ENCODE measurements at regions not wholly inside any gene's neighbourhood (a gene's known extent, or its start where the extent isn't known, plus 50 kb on each side); places are given as distances from the start of the nearest gene placed in this dataset.

GRCh38 chrY:15624370-15624769 is 1100.0 kb downstream of the NLGN4Y start:
- intact Hi-C loops (cut with micrococcal nuclease): no loop called here

GRCh38 chrY:15624928-15625327 is 1100.6 kb downstream of the NLGN4Y start:
- intact Hi-C loops (cut with micrococcal nuclease): no loop called here

- intact Hi-C loops (cut with micrococcal nuclease): no loop called here
Measured at GRCh38 chrY:15648198-15648597, 1123.9 kb downstream of the NLGN4Y start.

- intact Hi-C loops (cut with micrococcal nuclease): no loop called here
Measured at GRCh38 chrY:15650056-15650455, 1125.7 kb downstream of the NLGN4Y start.

- intact Hi-C loops (cut with micrococcal nuclease): no loop called here
Measured at GRCh38 chrY:15688531-15688930, 1164.2 kb downstream of the NLGN4Y start.

- intact Hi-C loops (cut with micrococcal nuclease): no loop called here
Measured at GRCh38 chrY:15689994-15690393, 1165.7 kb downstream of the NLGN4Y start.

GRCh38 chrY:15702131-15702530 is 1177.8 kb downstream of the NLGN4Y start:
- intact Hi-C loops (cut with micrococcal nuclease): no loop called here

DNA sequence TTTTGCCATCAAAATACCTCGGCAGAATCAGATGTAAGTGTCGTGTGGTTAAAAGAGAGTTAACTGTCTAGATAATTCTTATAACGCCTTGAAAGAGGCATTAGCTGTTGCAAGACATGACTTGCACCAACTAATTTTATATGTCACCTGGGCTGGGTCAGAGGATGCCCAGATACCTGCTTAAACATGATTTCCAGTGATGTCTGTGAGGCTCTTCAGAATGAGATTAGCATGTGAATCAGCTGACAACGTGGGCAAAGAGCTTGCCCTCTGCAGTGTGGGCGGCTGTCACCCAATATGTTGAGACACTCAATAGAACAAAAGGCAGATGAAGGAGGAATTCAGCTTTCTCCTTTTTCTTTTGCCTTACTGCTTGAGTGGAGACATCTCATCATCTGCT is 1180.6 kb downstream of the NLGN4Y start:
- intact Hi-C loops (cut with micrococcal nuclease): no loop called here

GRCh38 chrY:15749533-15750433 is 1225.5 kb downstream of the NLGN4Y start:
- intact Hi-C loops (cut with micrococcal nuclease): no loop called here

- intact Hi-C loops (cut with micrococcal nuclease): no loop called here
Measured at GRCh38 chrY:15751001-15751400, 1226.7 kb downstream of the NLGN4Y start.

- intact Hi-C loops (cut with micrococcal nuclease): no loop called here
Measured at GRCh38 chrY:15756266-15756665, 1231.9 kb downstream of the NLGN4Y start.

- intact Hi-C loops (cut with micrococcal nuclease): no loop called here
Measured at GRCh38 chrY:15773579-15773978, 1249.2 kb downstream of the NLGN4Y start.

- intact Hi-C loops (cut with micrococcal nuclease): no loop called here
Measured at GRCh38 chrY:15775880-15776279, 1251.6 kb downstream of the NLGN4Y start.

GRCh38 chrY:15779891-15780290 is 1255.6 kb downstream of the NLGN4Y start:
- intact Hi-C loops (cut with micrococcal nuclease): no loop called here

GRCh38 chrY:15800021-15800420 is 1275.7 kb downstream of the NLGN4Y start:
- intact Hi-C loops (cut with micrococcal nuclease): no loop called here

- intact Hi-C loops (cut with micrococcal nuclease): no loop called here
Measured at GRCh38 chrY:15805985-15806384, 1281.7 kb downstream of the NLGN4Y start.

- intact Hi-C loops (cut with micrococcal nuclease): no loop called here
Measured at GRCh38 chrY:15814241-15814640, 1289.9 kb downstream of the NLGN4Y start.

Measured in T-helper 2 cell treated with Interferon-gamma antibody and Interleukin-4, amounts not matched to agents 100 ng/mL and 5 ng/mL, for 36 hours (primary cell).